Right ventricle myocardium superior (tissue), 1 donor: ENCODE measurements at regions not wholly inside any gene's neighbourhood (a gene's known extent, or its start where the extent isn't known, plus 50 kb on each side); places are given as distances from the start of the nearest gene placed in this dataset.

ENCODE experiments used
- ATAC-seq: fragments of 200-7000 bp; cut with Tn5 transposase; one replicate; pipeline ENCODE4 v1.9.1; 2020; ENCODE audit warnings: mild to moderate bottlenecking; ENCODE audit not compliant: poor library complexity
- DNase-seq: peaks from one replicate; pipeline ENCODE4 v3.0.0-alpha.2; 2020
- intact Hi-C: fragments of 100-400 bp; cut with DNase I; formaldehyde crosslinking; loops from one replicate; pipeline ENCODE4 v1.11.2; 2022
- donor health status: DM: no; HTN: yes; CAD: no; lungs with severe emphysema.

DNA sequence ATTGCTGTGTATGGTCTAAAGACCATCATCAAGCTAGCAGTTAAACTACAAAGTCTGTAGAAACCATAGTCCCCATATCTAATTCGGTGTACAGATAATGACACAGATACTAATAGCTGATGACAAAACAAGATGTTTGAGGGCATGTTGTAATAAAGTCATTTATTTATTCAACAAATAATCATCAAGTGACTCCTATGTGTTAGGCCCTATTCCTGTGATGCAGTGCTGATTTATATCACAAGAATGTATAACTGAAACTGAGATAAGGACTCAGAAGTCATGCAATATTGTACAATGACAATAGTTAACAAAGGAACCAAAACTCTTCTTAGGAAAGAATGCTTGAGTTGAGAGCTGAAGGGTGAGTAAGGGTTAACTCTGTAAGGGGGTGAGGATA, 315.0 kb upstream of the NR3C2 start:
- intact Hi-C loops: no loop called here
- DNase-seq (no peak), ATAC-seq (no peak)

DNA sequence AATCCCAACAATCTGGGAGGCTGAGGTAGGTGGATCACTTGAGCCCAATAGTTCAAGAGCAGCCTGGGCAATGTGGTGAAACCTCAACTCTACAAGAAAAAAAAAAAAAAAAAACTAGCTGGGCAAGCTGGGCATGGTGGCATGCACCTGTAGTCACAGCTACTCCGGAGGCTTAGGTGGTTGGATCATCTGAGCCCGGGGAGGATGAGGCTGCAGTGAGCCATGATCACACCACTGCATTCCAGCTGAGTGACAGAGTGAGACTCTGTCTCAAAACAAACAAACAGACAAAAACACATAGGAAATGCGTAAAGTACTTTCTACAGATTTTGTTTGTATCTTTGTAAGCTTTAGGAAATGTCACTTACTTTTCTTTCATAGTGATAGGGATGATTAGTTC, 307.2 kb upstream of the NR3C2 start:
- no peak for DNase-seq
- no peak for ATAC-seq
- intact Hi-C loops: no loop called here

GRCh38 chr4:148747721-148748268, 305.6 kb upstream of the NR3C2 start:
- intact Hi-C loops: no loop called here
- DNase-seq (no peak), ATAC-seq (no peak)

- intact Hi-C loops: no loop called here
- DNase-seq: no peak
- no peak for ATAC-seq
Measured at GRCh38 chr4:148740701-148741100, 298.5 kb upstream of the NR3C2 start.

GRCh38 chr4:148737061-148737770, 295.0 kb upstream of the NR3C2 start:
- intact Hi-C loops: no loop called here
- no peak for DNase-seq
- ATAC-seq: no peak

DNA sequence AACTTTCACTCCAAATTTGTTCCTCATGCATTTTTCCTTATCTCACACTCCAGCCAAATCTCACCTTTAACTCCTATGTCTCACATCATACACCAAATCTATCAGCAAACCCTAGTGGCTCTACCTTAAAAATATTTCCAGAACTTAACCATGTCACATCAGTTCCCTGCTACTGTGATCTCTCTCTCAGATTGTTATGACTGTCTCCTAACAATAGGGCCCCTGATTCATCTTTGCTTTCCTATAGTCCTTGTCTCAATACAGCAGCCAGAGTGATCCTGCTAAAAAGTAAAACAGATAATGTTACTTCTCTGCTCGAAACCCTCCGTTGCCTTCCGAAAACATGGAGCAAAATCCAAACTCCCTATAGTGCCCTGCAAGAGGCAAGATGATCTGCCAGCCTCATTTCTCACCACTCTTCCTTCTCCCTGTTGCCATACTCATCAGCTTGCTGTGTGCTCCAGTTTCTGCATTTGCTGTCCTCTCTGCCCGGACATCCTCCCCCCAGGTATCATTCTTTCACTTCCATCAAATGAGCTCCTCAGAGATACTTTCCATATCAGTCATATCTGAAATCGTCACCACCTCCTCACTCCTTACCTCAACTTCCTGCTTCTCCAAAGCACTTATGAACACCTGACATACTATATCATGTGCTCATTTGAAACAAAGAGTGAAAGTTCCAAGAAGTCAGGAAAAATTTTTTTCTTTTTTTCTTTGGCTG, 293.4 kb upstream of the NR3C2 start:
- intact Hi-C loops: no loop called here
- ATAC-seq (no peak), DNase-seq (no peak)

- no peak for DNase-seq
- no peak for ATAC-seq
- intact Hi-C loops: no loop called here
Measured at GRCh38 chr4:148730766-148731165, 288.6 kb upstream of the NR3C2 start.

- intact Hi-C loops: no loop called here
- no peak for ATAC-seq
- no peak for DNase-seq
Measured at GRCh38 chr4:148730082-148730640, 287.9 kb upstream of the NR3C2 start.

- DNase-seq: no peak
- intact Hi-C loops: no loop called here
- no peak for ATAC-seq
Measured at GRCh38 chr4:148717988-148718387, 275.8 kb upstream of the NR3C2 start.

DNA sequence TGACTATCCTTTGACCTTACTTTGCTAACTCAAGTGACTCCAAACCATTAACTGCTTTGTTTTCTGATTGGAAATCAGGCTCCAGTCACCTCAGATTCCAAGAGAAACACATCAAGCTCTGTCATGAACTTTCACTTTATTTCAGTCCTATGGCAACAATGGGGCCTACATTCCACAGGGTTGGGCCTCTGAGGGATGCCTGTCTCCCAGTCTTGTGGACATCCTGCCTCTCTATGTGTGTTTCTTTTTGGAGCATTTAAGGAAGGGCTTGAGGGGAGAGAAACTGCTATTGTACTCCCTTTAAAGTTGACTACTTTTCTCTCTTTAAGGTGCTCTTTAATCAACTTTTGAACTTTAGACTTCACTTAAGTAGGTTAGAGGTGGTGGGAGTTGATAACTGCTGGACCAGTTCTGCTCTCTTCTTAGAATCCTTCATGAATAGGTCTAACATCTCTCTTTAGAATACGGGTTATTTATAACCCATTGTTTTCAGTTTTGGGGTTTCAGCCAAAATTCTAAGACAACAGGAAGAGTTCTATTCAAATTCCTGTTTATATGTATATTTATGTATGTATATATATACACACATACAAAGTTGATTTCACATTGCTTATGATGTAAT, 274.3 kb upstream of the NR3C2 start:
- ATAC-seq (no peak), DNase-seq (no peak)
- intact Hi-C loops: no loop called here

DNA sequence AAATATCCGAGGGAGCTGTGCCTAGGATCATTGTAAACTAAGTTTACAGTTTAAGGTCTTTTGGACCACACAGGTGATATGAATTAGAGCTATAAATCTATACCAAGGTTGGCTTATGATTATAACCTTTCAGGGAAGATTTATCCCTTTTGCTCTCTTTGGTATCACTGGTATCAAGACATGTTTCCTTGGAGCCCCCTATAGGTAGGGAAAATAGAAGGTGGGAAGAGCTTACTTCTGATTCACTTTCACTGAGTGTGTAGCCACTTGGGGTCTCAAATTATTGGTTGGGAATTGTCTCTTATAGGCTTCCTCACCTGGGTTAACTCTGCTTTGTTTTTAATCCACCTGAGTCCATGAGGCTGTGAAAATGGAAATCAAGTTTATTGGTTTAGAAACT, 262.1 kb upstream of the NR3C2 start:
- intact Hi-C loops: no loop called here
- ATAC-seq (no peak), DNase-seq (no peak)

- ATAC-seq (no peak), DNase-seq (no peak)
- intact Hi-C loops: no loop called here
Measured at GRCh38 chr4:148694702-148695101, 252.5 kb upstream of the NR3C2 start.

- no peak for ATAC-seq
- DNase-seq: no peak
- intact Hi-C loops: no loop called here
Measured at GRCh38 chr4:148693913-148694649, 251.9 kb upstream of the NR3C2 start.

DNA sequence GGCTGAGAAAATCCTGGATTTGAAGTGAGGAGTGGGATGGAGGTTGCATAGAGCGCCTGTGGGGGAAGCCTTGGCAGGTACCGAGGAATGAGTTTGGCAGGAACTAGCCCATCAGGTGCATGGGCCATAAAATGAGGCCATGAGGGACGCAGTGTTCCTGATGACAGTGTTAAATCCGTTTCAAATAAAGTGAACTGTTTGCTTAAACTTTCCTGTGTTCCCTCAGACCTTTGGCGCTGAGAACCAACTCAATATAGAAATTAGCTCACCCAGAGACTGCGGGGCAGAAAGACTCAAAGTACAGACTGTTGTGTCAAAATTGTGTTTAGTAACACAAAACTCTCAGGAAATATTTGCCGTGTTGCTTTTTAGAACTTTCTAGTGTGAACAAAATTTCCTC, 250.0 kb upstream of the NR3C2 start:
- DNase-seq (no peak), ATAC-seq (no peak)
- intact Hi-C loops: no loop called here

- intact Hi-C loops: no loop called here
- no peak for ATAC-seq
- DNase-seq: no peak
Measured at GRCh38 chr4:148686449-148686848, 244.2 kb upstream of the NR3C2 start.

DNA sequence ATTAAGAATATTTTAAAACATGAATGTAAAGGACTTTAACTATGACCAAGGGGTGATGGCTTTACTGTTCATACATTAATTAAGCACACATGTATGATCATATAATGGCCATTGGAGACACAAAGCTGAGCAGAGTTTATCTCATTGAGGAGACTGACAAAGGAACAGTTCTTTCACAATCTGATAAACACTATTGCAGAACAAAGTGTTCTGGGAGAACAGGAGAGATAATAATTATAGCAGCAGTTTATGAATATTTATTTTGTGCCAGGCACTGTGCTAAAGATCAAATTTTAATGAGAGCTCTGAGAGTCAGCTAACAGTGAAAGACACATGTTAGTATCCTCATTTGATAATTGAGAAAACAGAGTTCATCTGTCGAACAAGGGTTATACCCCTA, 242.4 kb upstream of the NR3C2 start:
- DNase-seq (no peak), ATAC-seq (no peak)
- intact Hi-C loops: no loop called here

DNA sequence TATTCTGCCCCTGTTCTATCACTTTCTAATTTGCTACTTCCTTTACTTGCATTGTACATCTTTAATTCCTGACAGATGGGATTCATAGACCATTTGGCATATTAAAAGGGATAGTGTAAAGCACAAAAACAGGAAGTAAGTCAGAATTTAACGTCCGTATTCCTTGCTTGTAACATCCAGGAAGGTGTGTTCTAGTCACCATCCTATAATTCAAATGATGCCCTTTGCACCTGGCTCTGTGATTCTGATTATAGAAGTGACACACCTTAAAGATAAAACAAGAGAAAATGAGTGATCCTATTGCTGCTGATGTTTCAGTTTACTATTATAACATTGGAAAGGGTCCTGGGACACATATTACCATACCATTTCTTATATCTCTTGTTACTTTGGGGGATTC, 238.7 kb upstream of the NR3C2 start:
- no peak for DNase-seq
- ATAC-seq: no peak
- intact Hi-C loops: no loop called here

GRCh38 chr4:148676344-148676743, 234.1 kb upstream of the NR3C2 start:
- intact Hi-C loops: no loop called here
- DNase-seq (no peak), ATAC-seq (no peak)

GRCh38 chr4:148674876-148675275, 232.7 kb upstream of the NR3C2 start:
- ATAC-seq (no peak), DNase-seq (no peak)
- intact Hi-C loops: no loop called here
